Type B pancreatic cell (in vitro differentiated cells): ENCODE measurements at regions not wholly inside any gene's neighbourhood (a gene's known extent, or its start where the extent isn't known, plus 50 kb on each side); places are given as distances from the start of the nearest gene placed in this dataset.
A peak's percentile ranks its signal among the peaks of the same experiment; 100 is the strongest.

Experiments used
- DNase-seq: peaks from one replicate; pipeline ENCODE4 v3.0.0; 2021; ENCODE audit warnings: mixed read lengths; ENCODE audit not compliant: unreplicated experiment; ENCODE audit errors: extremely low spot score
- H3K27ac Mint-ChIP-seq: 2 replicates; pipeline ENCODE4 v1.8.0; 2021; ENCODE audit warnings: mild to moderate bottlenecking, mixed read lengths
- H3K27me3 Mint-ChIP-seq: 2 replicates; pipeline ENCODE4 v1.8.0; 2021; ENCODE audit warnings: mixed read lengths
- H3K36me3 Mint-ChIP-seq: 2 replicates; pipeline ENCODE4 v1.8.0; 2021; ENCODE audit warnings: mixed read lengths
- H3K4me1 Mint-ChIP-seq: one replicate; pipeline ENCODE4 v1.8.0; 2021; ENCODE audit warnings: mixed read lengths; ENCODE audit not compliant: unreplicated experiment
- H3K4me3 Mint-ChIP-seq: 2 replicates; pipeline ENCODE4 v1.8.0; 2021; ENCODE audit warnings: mild to moderate bottlenecking, mixed read lengths
- H3K9me3 Mint-ChIP-seq: 2 replicates; pipeline ENCODE4 v1.8.0; 2021; ENCODE audit warnings: mixed read lengths
- CTCF ChIP-seq: fragments of 200-600 bp; sonication (generic); conservative IDR thresholded peaks from 2 replicates; pipeline ENCODE4 v1.5.0; 2021; ENCODE audit warnings: antibody characterized with exemption, mild to moderate bottlenecking

GRCh38 chr5:81846301-81846700 lies 95.4 kb upstream of the SSBP2 start:
- Mint-ChIP-seq H3K4me3 (no peak overlapping the region), H3K27me3 (no peaks in the 10 kb centered on the region), H3K36me3 (peaks cover 7% of the 10 kb centered on the region), H3K27ac (no peak overlapping the region), H3K9me3 (no peaks in the 10 kb centered on the region), H3K4me1 (peaks cover 42% of the 10 kb centered on the region)
- DNase-seq, result no peak
- no peak for TF ChIP-seq CTCF

GRCh38 chr5:81843845-81844244 lies 92.9 kb upstream of the SSBP2 start:
- Mint-ChIP-seq H3K27ac (no peak overlapping the region), H3K4me3 (no peak overlapping the region), H3K36me3 (peaks cover 3% of the 10 kb centered on the region), H3K4me1 (peaks cover 19% of the 10 kb centered on the region), H3K27me3 (no peaks in the 10 kb centered on the region), H3K9me3 (no peaks in the 10 kb centered on the region)
- TF ChIP-seq CTCF, result no peak
- no peak for DNase-seq

GRCh38 chr5:81842795-81843398 lies 92.0 kb upstream of the SSBP2 start:
- no peak for TF ChIP-seq CTCF
- Mint-ChIP-seq H3K27me3 (no peaks in the 10 kb centered on the region), H3K36me3 (no peaks in the 10 kb centered on the region), H3K27ac (peak overlapping the region; percentile 88), H3K4me3 (peak overlapping the region; percentile 45), H3K9me3 (no peaks in the 10 kb centered on the region), H3K4me1 (peaks cover 10% of the 10 kb centered on the region)
- no peak for DNase-seq

- no peaks in the 10 kb centered on the region for H3K27me3 Mint-ChIP-seq
- no peak for DNase-seq
- no peaks in the 10 kb centered on the region for H3K36me3 Mint-ChIP-seq
- no peak overlapping the region for H3K27ac Mint-ChIP-seq
- TF ChIP-seq CTCF, result no peak
- H3K9me3 Mint-ChIP-seq, result peaks cover 1% of the 10 kb centered on the region
- peaks cover 23% of the 10 kb centered on the region for H3K4me1 Mint-ChIP-seq
- H3K4me3 Mint-ChIP-seq, result no peak overlapping the region
These were observed 88.1 kb upstream of the SSBP2 start for GRCh38 chr5:81839034-81839433.

GRCh38 chr5:81838307-81838906 lies 87.5 kb upstream of the SSBP2 start:
- Mint-ChIP-seq H3K4me3 (no peak overlapping the region), H3K9me3 (peaks cover 4% of the 10 kb centered on the region), H3K27ac (no peak overlapping the region), H3K4me1 (peaks cover 23% of the 10 kb centered on the region), H3K36me3 (no peaks in the 10 kb centered on the region), H3K27me3 (no peaks in the 10 kb centered on the region)
- DNase-seq, result no peak
- peak; percentile 57 for TF ChIP-seq CTCF
